GM21423 (cell line): ENCODE measurements at regions not wholly inside any gene's neighbourhood (a gene's known extent, or its start where the extent isn't known, plus 50 kb on each side); places are given as distances from the start of the nearest gene placed in this dataset.

Source experiments
- ATAC-seq: cut with Tn5 transposase; IDR thresholded peaks from one replicate; pipeline ENCODE4 v1.9.1; 2021; ENCODE audit warnings: mild to moderate bottlenecking, moderate library complexity; ENCODE audit not compliant: unreplicated experiment

DNA sequence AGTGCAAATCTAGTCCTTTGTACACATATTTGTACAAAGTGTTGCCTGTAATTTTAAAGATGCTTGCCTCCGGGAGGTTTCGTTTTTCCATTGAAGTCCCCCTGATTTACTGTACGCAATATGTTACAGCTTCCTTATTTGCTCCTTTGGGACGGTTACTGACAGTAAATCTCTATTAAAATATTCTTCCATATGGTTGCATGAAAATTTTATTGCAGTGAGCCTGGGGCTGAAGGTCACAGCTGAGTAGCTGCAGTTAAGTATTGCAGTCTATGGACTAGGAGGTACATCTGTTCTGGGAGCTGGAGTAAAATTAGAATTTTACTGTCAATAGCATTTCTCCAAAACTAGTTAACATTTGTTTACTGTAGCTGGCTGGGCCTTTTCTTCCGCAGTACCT lies 119.2 kb downstream of the ETAA1 start:
- ATAC-seq: no peak

DNA sequence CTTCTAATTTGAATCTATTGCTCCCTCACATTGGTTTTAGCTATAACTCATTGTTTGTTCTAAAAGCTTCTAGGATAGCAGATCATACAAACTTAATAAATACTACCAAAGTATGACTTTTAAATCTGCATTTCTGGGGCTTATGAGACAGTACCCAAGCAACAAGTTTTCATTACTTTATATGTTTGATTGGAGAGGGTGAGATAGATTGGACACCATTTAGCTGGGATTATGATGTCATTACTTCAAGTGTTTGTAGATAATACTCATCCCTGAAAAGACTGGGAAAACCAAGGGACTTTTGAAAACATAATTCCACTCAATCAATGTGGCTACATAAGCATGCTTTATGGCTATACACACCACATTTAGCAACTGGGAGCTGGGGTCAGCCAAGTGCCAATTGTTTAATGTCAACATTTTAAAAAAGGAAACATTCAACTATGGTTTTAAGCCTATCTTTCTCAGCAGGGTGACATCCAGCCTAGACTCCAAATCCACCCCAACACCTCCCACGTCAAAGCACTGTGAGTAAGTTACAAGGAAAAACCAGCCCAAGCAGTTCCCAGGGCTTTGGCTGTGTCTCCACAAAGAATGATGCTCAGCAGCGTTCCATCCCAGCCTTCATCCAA lies 119.9 kb downstream of the ETAA1 start:
- no peak for ATAC-seq

DNA sequence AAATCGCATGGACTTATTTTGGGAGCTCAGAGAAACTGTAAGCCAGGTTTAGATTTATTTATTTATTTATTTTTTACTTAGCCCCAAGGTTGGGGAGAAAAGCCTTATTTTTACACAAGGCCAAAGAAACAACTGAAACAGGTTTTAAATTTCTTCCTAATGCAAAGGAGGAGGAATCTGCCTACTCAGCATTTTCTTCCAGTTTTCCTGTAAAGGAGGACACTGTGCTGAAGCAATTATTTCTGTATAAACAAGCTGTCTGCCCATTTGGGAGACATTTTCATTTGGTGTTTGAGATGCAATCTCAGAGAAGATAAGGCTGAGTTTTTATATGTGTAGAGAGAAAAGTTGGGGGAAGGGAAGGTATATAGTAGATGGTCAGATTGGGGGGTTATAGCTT lies 125.0 kb downstream of the ETAA1 start:
- ATAC-seq: no peak

DNA sequence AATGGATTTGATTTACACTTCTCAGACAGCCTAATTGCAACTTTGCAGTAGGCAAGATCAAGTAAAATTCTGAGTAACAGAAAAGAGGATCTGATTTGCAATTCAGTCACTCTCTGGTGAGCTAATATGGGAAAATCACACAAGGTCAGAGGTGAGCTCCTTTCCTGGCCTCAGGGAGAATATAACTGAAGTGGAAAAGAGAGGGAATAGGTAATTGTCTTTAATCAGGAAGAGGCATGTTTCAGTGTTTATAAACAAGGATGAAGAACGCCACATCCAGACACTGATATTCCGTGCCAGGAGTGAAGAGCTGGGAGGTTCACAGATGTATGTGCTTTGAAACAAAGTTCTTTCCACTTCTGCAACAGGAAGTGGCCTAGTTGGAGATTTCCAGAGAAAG lies 127.1 kb downstream of the ETAA1 start:
- no peak for ATAC-seq

DNA sequence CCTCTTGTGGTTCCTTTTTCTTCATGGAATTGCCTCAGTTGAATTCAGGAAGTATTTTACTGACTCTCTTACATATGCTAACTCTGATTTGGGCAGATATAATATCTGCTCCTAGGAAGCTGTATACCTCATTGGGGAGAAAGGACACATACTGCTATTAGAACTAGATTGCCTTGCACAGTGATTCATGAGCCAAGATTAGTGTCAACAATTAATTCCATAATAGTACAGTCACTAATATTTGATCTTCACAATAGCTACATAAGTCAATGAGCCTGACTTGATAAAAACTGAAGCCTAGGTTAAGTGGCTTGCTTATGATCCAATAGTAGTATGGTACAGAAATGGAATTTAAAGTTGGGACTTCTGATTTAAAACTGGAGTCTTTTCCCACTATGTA lies 127.6 kb downstream of the ETAA1 start:
- no peak for ATAC-seq

DNA sequence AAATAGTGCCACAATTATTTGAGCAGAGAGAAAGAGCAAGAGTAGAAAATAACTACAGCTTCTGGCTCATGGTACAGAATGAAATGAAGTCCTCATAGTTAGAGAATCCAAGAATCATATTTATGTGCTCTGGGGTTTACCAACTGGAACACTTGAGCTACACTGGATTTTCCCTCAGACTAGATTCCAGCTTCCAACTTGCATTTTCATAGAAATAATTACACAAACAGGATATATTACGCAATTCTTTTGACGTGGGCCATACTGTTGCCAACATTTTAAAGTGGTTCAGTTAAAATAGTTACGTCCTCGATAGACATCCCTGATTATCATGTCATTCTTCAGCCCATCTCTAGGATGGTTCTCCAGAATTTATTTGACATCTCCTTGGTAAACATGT lies 129.2 kb downstream of the ETAA1 start:
- no peak for ATAC-seq

DNA sequence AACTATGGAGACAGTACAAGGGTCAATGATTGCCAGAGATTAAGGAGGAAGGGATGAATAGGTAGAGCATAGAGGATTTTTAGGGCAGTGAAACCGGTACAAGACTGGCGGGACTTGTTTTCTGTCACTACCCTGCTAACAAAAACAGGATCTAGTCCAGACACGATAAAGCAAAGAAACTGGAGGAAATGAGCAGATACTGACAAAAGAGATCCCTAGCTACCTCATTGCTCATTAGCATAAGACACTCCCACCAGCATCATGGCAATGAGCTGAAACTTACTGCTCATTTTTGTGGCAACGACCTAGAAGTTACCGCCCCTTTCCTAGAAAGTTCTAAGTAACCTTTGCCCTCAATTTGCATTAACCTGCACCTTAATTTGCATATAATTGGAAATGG lies 131.2 kb downstream of the ETAA1 start:
- ATAC-seq: no peak

DNA sequence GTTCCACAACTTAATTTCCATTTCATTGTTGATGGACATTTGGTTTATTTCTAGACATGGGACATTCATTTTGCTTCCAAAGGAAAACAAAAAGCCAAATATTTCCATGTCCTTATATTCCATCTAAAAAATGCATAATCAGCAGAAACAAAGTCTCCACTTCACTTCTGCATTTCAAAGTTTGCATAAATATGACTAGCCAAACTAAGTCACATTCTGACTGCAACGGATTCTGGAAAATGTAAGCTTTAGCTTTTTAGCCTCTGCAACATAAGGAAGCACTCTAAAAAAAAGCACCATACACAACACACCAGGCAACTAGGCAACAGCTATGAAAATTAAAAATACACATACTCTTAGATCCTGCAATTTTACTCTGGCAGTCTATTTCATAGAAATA lies 135.3 kb downstream of the ETAA1 start:
- no peak for ATAC-seq

DNA sequence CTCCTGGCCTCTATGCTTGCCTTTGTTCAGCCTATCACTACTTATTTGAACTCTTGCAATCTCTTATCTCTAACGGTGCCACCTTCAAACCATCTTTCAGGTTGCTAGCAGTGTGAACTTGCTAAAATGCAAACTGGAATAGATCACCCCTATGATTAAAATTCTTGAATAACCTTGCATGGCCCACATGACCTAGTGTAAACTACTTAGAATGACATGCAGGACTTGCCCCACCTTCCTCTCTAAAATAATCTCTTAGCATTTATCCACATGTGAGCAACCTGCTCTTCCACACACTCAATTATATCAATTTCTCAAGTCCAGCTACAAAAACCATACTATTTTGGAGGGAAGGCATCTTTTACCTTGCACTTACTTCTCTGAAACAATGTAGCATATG lies 137.6 kb downstream of the ETAA1 start:
- ATAC-seq: no peak

DNA sequence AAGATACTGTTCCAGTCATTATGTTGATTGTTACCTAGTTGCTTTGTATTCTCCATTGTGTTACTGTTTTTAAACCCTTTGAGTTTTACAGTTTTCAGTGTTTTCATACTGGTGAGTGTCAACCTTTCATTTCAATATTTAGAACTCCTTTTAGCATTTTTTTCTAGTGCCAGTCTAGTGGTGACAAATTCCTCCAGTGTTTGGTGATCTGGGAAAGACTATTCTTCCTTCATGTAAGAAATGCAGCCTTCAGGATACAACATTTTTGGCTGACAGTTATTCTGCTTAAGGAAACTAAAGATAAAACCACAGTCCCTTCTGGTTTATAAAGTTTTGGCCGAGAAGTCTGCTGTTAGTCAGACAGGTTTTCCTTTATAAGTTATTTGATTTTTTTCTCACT lies 143.8 kb downstream of the ETAA1 start:
- no peak for ATAC-seq

DNA sequence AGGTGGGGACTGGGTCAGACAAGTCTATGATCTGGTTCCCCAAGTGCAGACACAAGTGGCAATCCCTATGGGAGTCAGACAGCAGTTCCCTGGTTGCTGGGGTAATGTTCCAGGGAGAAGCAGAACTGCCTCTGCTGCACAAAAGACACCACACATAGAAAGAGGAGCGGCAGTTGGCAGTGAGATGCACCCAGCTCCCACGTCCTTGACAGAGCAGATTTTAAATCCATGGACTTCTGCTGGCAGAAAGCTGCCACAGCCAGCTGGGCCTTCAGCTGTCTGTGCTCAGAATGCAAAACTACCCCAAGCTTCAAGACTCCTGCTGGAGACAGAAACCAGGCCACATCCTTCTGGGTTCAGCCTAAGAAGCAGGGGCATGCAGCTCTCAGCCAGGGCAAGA lies 147.2 kb downstream of the ETAA1 start:
- no peak for ATAC-seq

DNA sequence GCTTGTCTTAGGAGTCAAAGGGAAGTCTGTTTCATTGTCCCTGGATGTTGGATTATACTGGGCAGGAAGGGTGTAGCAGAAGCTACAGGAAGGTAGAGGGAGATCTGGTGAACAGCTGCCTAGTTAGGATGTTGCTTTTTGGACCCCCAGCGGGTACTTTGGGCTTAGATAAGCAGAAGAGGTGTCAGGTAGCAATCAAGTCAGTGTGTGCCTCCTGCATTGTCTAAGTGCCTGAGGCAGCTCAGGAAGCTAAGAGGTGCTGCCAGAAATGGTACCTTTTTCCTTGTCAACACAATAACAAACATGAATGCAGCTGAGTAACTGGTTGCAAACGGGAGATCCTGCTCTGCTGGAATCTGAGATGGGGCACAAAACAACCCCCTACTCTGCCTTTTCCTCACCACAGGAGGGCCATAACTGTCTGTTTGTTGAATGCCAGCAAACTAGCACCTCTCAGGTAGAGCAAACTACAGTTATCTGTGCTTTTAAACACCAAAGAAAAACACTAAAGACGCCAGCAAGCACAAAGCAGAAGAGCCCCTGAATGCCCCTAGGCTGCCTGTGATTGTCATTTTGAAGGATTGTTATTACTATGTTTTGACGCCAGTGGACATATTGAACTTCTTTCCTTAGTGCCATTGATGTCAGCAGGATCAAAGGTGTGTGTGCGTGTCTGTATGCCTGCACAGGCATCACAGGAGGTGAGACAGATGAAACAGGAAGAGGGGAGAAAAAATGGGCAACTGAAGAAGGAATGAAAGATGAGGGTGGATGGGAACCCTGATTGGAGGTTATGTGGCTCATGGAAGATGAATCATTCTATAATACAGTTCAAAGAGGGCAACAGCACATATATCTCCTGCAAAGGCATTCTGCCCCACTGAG lies 151.4 kb downstream of the ETAA1 start:
- ATAC-seq: no peak

DNA sequence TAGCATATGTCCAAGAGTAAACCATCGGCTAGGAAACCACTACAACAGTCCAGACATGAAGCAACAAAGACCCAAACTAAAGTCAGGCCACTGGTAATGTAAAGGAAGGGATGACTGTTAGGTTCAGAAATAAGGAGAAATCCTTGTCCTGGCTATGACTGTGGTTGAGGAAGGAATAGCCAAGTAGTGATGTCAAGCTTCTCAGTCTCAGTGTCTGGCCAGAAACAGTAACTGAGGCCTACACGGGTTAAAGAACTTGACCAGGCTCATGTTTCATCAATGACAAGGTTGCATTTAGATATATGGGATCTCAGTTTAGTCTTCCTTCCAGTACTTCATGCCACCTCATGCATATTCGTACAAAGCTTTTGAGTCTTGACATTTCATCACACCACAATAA lies 162.0 kb downstream of the ETAA1 start:
- no peak for ATAC-seq

DNA sequence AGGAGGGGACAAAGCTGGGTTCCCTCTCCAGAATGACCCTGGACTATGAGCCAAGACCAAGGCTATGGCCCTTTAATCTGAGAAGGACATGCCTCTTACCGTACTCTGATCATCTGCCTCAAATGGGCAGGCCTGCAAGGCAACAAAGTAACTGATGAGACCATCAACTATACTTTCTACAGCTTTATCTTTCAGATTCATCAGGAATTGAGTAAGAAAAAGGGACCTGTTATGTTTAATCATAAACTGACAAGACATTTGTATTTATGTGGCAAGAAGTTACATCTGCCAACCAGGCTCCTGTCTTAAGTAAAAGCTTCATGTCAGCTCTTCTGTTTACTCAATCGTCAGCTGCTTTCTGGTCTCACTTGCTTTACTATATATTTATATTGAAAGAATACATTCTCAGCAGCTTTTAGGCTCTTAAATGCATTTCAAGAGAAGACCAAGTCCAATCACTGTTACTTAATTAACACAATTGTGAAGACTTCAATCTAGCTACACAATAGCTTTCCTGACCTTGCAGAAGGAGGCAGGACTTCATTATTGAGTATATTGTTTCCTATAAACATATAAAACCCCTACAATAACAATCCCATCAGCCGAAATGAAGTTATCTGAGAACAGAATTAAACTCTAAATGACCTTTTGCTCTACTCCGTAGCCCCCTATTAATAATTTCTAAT lies 163.8 kb downstream of the ETAA1 start:
- ATAC-seq: no peak

DNA sequence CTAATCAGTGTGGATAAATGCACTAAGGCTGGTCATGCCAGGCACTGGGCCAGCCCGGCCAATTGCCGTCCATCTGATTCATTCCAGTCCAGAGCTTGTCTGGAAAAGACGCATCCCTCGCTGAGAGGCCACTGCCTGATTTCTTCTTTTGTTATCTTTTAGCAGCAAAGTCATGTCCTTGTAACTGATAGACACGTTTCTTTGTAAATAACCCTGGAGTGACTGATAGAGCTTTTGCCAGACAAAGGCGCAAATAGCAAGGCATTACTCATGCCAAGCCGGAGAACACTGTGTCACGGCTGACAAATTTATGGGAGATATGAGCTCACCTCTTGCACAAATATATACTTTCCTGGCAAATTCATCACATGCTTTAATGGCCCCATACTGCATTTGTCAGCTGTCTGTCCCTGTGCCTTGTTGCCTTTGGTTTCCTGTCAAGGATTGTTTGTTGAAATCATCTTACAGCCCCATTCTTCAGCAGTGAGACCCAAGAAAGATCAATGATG lies 164.4 kb downstream of the ETAA1 start:
- no peak for ATAC-seq

DNA sequence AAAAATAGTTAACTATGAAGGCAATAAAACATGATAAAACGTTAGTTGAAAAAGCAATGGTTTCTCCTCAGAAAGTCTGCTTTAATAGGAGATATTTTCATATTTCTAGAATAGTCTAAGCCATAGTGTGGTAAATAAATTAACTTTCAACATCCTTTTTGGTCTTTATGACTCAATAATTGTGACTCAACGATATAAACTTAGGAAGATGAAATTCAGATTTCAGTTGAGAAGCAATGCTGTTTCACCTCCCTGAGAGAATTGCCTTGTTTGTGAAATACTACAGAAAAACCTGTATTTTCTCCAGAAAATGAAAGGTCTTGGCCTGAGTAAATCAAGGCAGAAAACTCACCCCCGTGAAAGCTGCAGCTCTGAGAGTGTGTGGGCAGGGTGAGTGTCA lies 166.9 kb downstream of the ETAA1 start:
- ATAC-seq: no peak

DNA sequence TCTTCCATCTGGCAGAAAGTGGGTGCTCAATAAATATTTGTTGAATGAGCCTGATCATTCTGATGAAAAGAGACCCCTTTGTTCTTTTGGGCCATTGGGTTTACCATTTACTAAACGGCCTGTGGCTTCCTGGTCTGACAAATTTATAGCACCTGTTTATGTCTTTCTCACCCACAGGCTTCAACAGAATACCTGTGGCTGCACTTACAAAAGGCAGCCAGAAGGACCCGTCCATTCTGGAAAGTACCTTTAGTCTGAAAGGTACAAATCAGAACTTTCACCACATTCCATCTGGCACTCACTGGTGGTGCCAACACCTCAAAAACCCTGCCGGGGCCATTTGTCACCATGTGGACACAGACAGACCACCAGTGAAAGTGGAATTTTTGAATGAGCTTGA lies 167.5 kb downstream of the ETAA1 start:
- no peak for ATAC-seq

DNA sequence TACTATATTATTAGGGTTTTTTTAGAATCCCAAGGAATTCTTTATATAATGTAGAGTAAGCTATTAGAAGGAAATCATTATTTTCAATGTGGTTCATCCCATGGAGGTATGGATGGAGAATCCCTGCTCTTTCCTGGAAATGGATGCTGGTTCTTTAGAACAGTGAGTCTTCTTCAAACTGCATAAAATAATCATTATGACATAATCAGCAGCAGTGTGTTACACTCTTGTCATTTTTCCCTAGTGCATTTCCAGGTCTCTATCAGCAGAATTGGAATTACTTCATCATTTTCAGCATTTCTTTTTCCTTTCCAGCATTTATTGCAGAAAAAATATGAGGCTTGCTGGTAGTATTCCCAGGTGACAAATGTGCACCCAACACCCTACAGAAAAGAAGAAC lies 168.1 kb downstream of the ETAA1 start:
- no peak for ATAC-seq

DNA sequence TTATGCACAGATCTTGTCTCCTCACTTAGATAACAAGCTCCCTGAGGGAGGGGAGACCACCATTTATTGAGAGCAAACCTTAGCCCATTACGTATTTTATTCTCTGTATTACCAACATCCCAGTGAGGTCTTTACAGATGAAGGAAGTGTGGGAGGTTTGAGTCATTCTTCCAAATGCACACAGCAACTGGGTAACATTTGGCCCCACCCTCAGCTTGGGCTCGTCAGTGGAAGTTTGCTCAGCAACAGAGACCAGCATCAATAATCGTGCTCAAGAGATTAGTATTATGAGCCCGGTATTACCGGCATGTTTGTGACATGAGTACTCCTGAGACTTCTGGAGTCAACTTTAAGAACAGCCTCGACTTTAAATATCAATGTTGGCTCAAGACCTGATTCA lies 168.6 kb downstream of the ETAA1 start:
- no peak for ATAC-seq

DNA sequence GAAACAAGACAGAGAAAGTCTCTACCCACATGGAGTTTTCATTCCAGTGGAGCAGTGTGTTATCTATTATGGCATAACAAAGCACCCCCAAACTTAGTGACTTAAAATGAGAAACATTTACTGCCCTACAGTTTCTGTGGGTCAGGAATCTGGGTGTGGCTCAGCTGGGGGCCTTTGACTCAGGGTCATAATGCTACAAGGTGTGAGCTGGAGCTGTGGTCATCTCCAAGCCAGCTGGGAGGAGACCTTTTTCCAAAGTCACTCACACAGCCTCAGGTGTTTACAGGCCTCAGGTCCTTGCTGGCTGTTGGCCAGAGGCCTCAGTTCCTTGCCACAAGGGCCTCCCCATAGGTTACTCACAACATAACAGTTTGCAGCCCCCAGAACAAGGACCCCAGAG lies 169.2 kb downstream of the ETAA1 start:
- no peak for ATAC-seq

DNA sequence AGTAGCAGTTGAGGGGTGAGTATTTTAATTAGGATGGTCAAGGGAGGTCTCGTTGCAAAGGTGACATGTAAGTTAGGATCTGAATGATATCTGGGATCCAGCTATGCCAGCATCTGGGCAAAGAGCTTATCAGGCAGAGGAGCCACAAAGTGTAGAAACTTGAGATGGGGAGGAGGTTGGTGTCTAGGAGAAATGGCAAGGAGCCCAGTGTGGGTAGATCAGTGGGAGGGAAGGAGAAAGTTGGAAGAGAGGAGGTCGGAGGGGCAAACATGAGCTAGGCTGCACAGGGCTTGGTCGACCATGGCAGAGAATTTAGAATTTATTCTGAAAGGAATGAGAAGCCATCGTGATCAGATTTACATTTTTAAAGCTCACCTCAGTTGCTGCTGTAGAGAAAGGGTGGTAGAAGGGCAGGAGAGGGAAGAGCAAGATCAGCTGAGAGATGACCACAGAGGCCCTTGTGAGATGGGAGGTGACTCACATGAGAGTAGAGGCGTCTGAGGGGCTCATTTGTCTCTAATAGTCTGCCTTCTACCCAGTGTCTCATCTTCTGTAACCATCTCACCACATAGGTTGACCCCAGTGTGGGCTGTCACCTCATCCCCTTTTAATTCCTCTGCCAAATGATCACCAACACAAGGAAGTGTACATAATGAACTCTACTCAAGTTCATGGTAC lies 170.0 kb downstream of the ETAA1 start:
- ATAC-seq: no peak
